CD14-positive monocyte (primary cell): ENCODE measurements at regions not wholly inside any gene's neighbourhood (a gene's known extent, or its start where the extent isn't known, plus 50 kb on each side); places are given as distances from the start of the nearest gene placed in this dataset.

ENCODE experiments used
- DNase-seq, 3 donors: peaks; one replicate each; pipeline ENCODE4 v3.0.0-alpha.2; 2011 to 2022
- H2AFZ ChIP-seq: 2 replicates; pipeline ENCODE4 v1.6.0; 2012; ENCODE audit warnings: mild to moderate bottlenecking, low read depth, low read length, inconsistent platforms; ENCODE audit not compliant: insufficient read depth, poor library complexity, severe bottlenecking
- H3K27ac ChIP-seq, 2 donors: 1 replicate in 1 of 2; 2 replicates in 1 of 2; pipeline ENCODE4 v1.5.1; 2012 to 2013; ENCODE audit warnings: low read length in 2 of 2, control low read depth in 1 of 2, inconsistent platforms in 1 of 2, low read depth in 1 of 2, mild to moderate bottlenecking in 1 of 2
- H3K27me3 ChIP-seq, 2 donors: one replicate each; pipeline versions ENCODE4 v1.6.0 to v1.6.1; 2011 to 2013; ENCODE audit warnings: low read length in 2 of 2; ENCODE audit not compliant: control insufficient read depth in 2 of 2, insufficient read depth in 2 of 2
- H3K36me3 ChIP-seq, 2 donors: replicated peaks in 1 of 2; 1 replicate in 1 of 2; 2 replicates in 1 of 2; pipeline versions ENCODE4 v1.5.1 to v1.6.1; 2012 to 2013; ENCODE audit warnings: low read length in 2 of 2, control low read depth in 1 of 2, inconsistent platforms in 1 of 2, mild to moderate bottlenecking in 1 of 2; ENCODE audit not compliant: insufficient read depth in 2 of 2, control insufficient read depth in 1 of 2
- H3K4me1 ChIP-seq, 2 donors: 1 replicate in 1 of 2; 2 replicates in 1 of 2; pipeline versions ENCODE4 v1.5.1 to v1.6.1; 2012 to 2013; ENCODE audit warnings: low read length in 2 of 2, control low read depth in 1 of 2, inconsistent platforms in 1 of 2, mild to moderate bottlenecking in 1 of 2, moderate library complexity in 1 of 2; ENCODE audit not compliant: insufficient read depth in 2 of 2, control insufficient read depth in 1 of 2
- H3K4me2 ChIP-seq: replicated peaks from 2 replicates; pipeline ENCODE3; 2012; ENCODE audit warnings: low read length, moderate library complexity, mild to moderate bottlenecking; ENCODE audit not compliant: poor library complexity, severe bottlenecking; ENCODE audit errors: extremely low read depth
- H3K4me3 ChIP-seq, 3 experiments: fragments of 200-600 bp in 1 of 3; sonication (generic) in 1 of 3; replicated peaks in 1 of 3; 1 replicate in 2 of 3; 2 replicates in 1 of 3; pipeline ENCODE4 v1.5.1; 2011 to 2013; ENCODE audit warnings: low read length in 3 of 3, mild to moderate bottlenecking in 3 of 3, control low read depth in 2 of 3, low read depth in 2 of 3, inconsistent platforms in 1 of 3, moderate library complexity in 1 of 3
- H3K79me2 ChIP-seq: 2 replicates; pipeline ENCODE4 v1.6.0; 2012; ENCODE audit warnings: mild to moderate bottlenecking, control low read depth, inconsistent platforms, low read length, moderate library complexity; ENCODE audit not compliant: insufficient read depth
- H3K9ac ChIP-seq: 2 replicates; pipeline ENCODE4 v1.6.0; 2017; ENCODE audit warnings: low read length, mild to moderate bottlenecking; ENCODE audit not compliant: insufficient read depth, poor library complexity, severe bottlenecking
- H3K9me3 ChIP-seq, 2 donors: replicated peaks in 1 of 2; 1 replicate in 1 of 2; 2 replicates in 1 of 2; pipeline versions ENCODE4 v1.5.1 to v1.6.1; 2012 to 2013; ENCODE audit warnings: low read length in 2 of 2, control low read depth in 1 of 2; ENCODE audit not compliant: control insufficient read depth in 1 of 2, insufficient read depth in 1 of 2
- H4K20me1 ChIP-seq: 2 replicates; pipeline ENCODE4 v1.6.0; 2012; ENCODE audit warnings: mild to moderate bottlenecking, low read length, control low read depth, moderate library complexity; ENCODE audit not compliant: insufficient read depth
- H3K27ac Mint-ChIP-seq, 7 donors: one replicate each; pipeline ENCODE4 v1.8.0; 2020; ENCODE audit warnings: mild to moderate bottlenecking in 7 of 7, mixed read lengths in 7 of 7, moderate library complexity in 6 of 7, inconsistent platforms in 2 of 7
- H3K27me3 Mint-ChIP-seq, 3 donors: one replicate each; pipeline ENCODE4 v1.8.0; 2021 to 2022; ENCODE audit warnings: low read depth in 3 of 3, mild to moderate bottlenecking in 3 of 3, mixed read lengths in 3 of 3, moderate library complexity in 3 of 3, inconsistent platforms in 1 of 3
- H3K36me3 Mint-ChIP-seq, 2 donors: one replicate each; pipeline ENCODE4 v1.8.0; 2020; ENCODE audit warnings: mixed read lengths in 2 of 2, inconsistent platforms in 1 of 2, mild to moderate bottlenecking in 1 of 2
- H3K4me1 Mint-ChIP-seq: one replicate; pipeline ENCODE4 v1.8.0; 2020; ENCODE audit warnings: mild to moderate bottlenecking, mixed read lengths
- H3K4me3 Mint-ChIP-seq, 2 donors: one replicate each; pipeline ENCODE4 v1.8.0; 2020; ENCODE audit warnings: mild to moderate bottlenecking in 2 of 2, mixed read lengths in 2 of 2, moderate library complexity in 1 of 2
- H3K9me3 Mint-ChIP-seq, 7 donors: one replicate each; pipeline ENCODE4 v1.8.0; 2020 to 2022; ENCODE audit warnings: mixed read lengths in 7 of 7, mild to moderate bottlenecking in 6 of 7, moderate library complexity in 6 of 7, inconsistent platforms in 2 of 7
- WGBS: methylation state at CpG from one replicate; pipeline ENCODE4 v1.1.5; 2013; ENCODE audit warnings: missing lambda C conversion rate; ENCODE audit not compliant: insufficient coverage; 5-methylcytosine and 5-hydroxymethylcytosine counted together
- intact Hi-C, 2 donors: fragments of 100-400 bp; cut with micrococcal nuclease; formaldehyde crosslinking; loops; one replicate each; pipeline versions ENCODE4 v1.15.0 to v1.15.1; 2023
- TF ChIP-seq, protein P1 (sequence below): fragments of 200-600 bp; IDR thresholded peaks from one replicate; pipeline ENCODE4 v1.8.0; 2022; ENCODE audit warnings: antibody characterized with exemption, mild to moderate bottlenecking

DNA sequence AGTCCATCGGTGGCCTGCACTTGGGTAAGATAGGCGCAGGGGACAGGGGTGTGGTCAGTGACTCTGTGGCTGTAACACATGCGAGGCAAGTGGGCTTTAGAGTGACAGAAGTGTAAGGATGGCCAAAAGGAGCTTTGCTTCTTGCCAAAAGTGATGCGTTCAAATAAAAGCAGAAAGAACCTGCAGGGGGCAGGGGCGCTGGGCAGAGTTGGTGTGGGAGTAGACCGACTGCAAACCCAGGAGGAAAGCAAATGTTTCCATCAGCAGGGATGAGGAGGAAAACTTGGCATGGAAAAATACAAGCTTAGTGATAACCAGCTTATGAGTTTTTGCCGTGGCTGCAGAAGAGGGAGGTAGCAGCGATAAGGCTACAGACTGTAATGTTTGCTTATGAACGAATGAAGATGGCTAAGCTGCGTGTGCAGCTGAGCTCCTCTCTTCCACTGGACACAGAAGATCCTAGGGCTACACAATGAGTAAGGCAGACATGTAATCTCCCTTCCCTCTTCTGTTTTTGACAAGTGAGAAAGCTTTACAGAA, 149.4 kb downstream of the WNT5A start:
- Histone ChIP-seq H3K27ac (no peak overlapping the region), H3K9me3 (peaks cover 4 to 5% of the 10 kb centered on the region in 2 donors), H3K27me3 (no peaks in the 10 kb centered on the region), H3K79me2 (no peaks in the 10 kb centered on the region), H3K9ac (no peak overlapping the region), H2AFZ (no peak overlapping the region), H3K4me2 (no peak overlapping the region), H3K36me3 (no peaks in the 10 kb centered on the region), H4K20me1 (no peaks in the 10 kb centered on the region), H3K4me1 (no peaks in the 10 kb centered on the region), H3K4me3 (no peak overlapping the region)
- Mint-ChIP-seq H3K9me3 (peaks cover 0 to 30% (median 5%) of the 10 kb centered on the region in 7 donors), H3K4me1 (no peaks in the 10 kb centered on the region), H3K36me3 (no peaks in the 10 kb centered on the region), H3K4me3 (no peak overlapping the region), H3K27ac (no peak overlapping the region), H3K27me3 (peaks cover 0 to 3% (median 2%) of the 10 kb centered on the region in 3 donors)
- DNase-seq = no peak
- TF ChIP-seq, protein P1, sequence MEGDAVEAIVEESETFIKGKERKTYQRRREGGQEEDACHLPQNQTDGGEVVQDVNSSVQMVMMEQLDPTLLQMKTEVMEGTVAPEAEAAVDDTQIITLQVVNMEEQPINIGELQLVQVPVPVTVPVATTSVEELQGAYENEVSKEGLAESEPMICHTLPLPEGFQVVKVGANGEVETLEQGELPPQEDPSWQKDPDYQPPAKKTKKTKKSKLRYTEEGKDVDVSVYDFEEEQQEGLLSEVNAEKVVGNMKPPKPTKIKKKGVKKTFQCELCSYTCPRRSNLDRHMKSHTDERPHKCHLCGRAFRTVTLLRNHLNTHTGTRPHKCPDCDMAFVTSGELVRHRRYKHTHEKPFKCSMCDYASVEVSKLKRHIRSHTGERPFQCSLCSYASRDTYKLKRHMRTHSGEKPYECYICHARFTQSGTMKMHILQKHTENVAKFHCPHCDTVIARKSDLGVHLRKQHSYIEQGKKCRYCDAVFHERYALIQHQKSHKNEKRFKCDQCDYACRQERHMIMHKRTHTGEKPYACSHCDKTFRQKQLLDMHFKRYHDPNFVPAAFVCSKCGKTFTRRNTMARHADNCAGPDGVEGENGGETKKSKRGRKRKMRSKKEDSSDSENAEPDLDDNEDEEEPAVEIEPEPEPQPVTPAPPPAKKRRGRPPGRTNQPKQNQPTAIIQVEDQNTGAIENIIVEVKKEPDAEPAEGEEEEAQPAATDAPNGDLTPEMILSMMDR = no peak
- intact Hi-C loops = no loop called here
- WGBS = 87% methylated on average over 8 of the region's 10 CpGs

- H3K27ac ChIP-seq = no peak overlapping the region
- H3K36me3 ChIP-seq = no peaks in the 10 kb centered on the region
- no peak overlapping the region for H3K27ac Mint-ChIP-seq
- no peak for DNase-seq
- H2AFZ ChIP-seq = no peak overlapping the region
- intact Hi-C loops = no loop called here
- no peak overlapping the region for H3K4me3 Mint-ChIP-seq
- H3K4me1 ChIP-seq = no peaks in the 10 kb centered on the region
- peaks cover 3 to 36% (median 10%) of the 10 kb centered on the region in 7 donors for H3K9me3 Mint-ChIP-seq
- no peak overlapping the region for H3K4me2 ChIP-seq
- no peak overlapping the region for H3K9ac ChIP-seq
- peaks cover 4 to 11% of the 10 kb centered on the region in 2 donors for H3K9me3 ChIP-seq
- no peak overlapping the region for H3K4me3 ChIP-seq
- TF ChIP-seq, protein P1 = no peak
- no peaks in the 10 kb centered on the region for H3K4me1 Mint-ChIP-seq
- no peaks in the 10 kb centered on the region for H3K36me3 Mint-ChIP-seq
- no peaks in the 10 kb centered on the region for H4K20me1 ChIP-seq
- H3K27me3 Mint-ChIP-seq = peaks cover 0 to 2% (median 2%) of the 10 kb centered on the region in 3 donors
- no peaks in the 10 kb centered on the region for H3K79me2 ChIP-seq
- H3K27me3 ChIP-seq = no peaks in the 10 kb centered on the region
Measured at GRCh38 chr3:55333923-55334322, 153.2 kb downstream of the WNT5A start.
